PC-3 (cell line): ENCODE measurements at regions not wholly inside any gene's neighbourhood (a gene's known extent, or its start where the extent isn't known, plus 50 kb on each side); places are given as distances from the start of the nearest gene placed in this dataset.
"Not testable (repeated sequence)": the region's sequence is repeated elsewhere in the genome, so short reads cannot be mapped to it uniquely, and the experiment has no call there.

Experiments used
- ATAC-seq: fragments of 200-7000 bp; cut with Tn5 transposase; 2 replicates; pipeline ENCODE4 v1.9.1; 2020; ENCODE audit warnings: mild to moderate bottlenecking, moderate library complexity
- BruUV-seq: library from RNA; stranded (reverse); fragments of 400-500 nt; replicated peaks from 2 replicates; lab custom pipeline; 2021; lab: Mats Ljungman, UMichigan
- CTCF ChIA-PET: fragments of 300-600 bp; sonication (Branson Sonifier 250); formaldehyde crosslinking; loops from one replicate; lab custom pipeline; 2022; ENCODE audit warnings: antibody characterized with exemption; lab: Charles Lee
- POLR2A ChIA-PET: fragments of 300-600 bp; sonication (Branson Sonifier 250); formaldehyde crosslinking; loops from one replicate; lab custom pipeline; 2022; ENCODE audit warnings: antibody characterized with exemption; ENCODE audit not compliant: unreplicated experiment; lab: Charles Lee
- DNase-seq: peaks from one replicate; pipeline ENCODE4 v3.0.0-alpha.2; 2015
- H2AFZ ChIP-seq: fragments of 300-600 bp; sonication (generic); 2 replicates; pipeline ENCODE4 v1.6.0; 2016; ENCODE audit warnings: antibody characterized with exemption, low read length
- H3F3A ChIP-seq: fragments of 300-600 bp; sonication (generic); one replicate; pipeline ENCODE4 v1.6.0; 2017; ENCODE audit warnings: antibody characterized with exemption, low read length, control low read depth, mild to moderate bottlenecking; ENCODE audit not compliant: unreplicated experiment
- H3K27ac ChIP-seq: fragments of 300-600 bp; sonication (generic); 2 replicates; pipeline ENCODE4 v1.5.1; 2016; ENCODE audit warnings: mild to moderate bottlenecking, low read length
- H3K27me3 ChIP-seq: fragments of 300-600 bp; sonication (generic); 2 replicates; pipeline ENCODE4 v1.6.1; 2016; ENCODE audit warnings: low read length, mixed read lengths
- H3K36me3 ChIP-seq: fragments of 300-600 bp; sonication (generic); 2 replicates; pipeline ENCODE4 v1.6.1; 2016; ENCODE audit warnings: low read depth, mixed run types, low read length, mixed read lengths
- H3K4me1 ChIP-seq: fragments of 300-600 bp; sonication (generic); 2 replicates; pipeline ENCODE4 v1.5.1; 2016; ENCODE audit warnings: low read length; ENCODE audit not compliant: insufficient read depth
- H3K4me2 ChIP-seq: fragments of 300-600 bp; sonication (generic); 2 replicates; pipeline ENCODE4 v1.6.0; 2016; ENCODE audit warnings: low read length
- H3K4me3 ChIP-seq: fragments of 300-600 bp; sonication (generic); 2 replicates; pipeline ENCODE4 v1.5.1; 2016; ENCODE audit warnings: mild to moderate bottlenecking, low read length, mixed read lengths
- H3K79me2 ChIP-seq: fragments of 300-600 bp; sonication (generic); 2 replicates; pipeline ENCODE4 v1.6.1; 2017; ENCODE audit warnings: low read length, mixed read lengths
- H3K9ac ChIP-seq: fragments of 300-600 bp; sonication (generic); 2 replicates; pipeline ENCODE4 v1.6.0; 2016; ENCODE audit warnings: mild to moderate bottlenecking, low read length
- H3K9me2 ChIP-seq: fragments of 300-600 bp; sonication (generic); replicated peaks from 2 replicates; pipeline ENCODE4 v1.6.1; 2016; ENCODE audit warnings: mixed run types, low read length, mixed read lengths
- H3K9me3 ChIP-seq: fragments of 300-600 bp; sonication (generic); 2 replicates; pipeline ENCODE4 v1.6.1; 2016; ENCODE audit warnings: low read length, mixed read lengths
- H4K20me1 ChIP-seq: fragments of 300-600 bp; sonication (generic); 2 replicates; pipeline ENCODE4 v1.6.1; 2016; ENCODE audit warnings: low read length, mixed read lengths
- EZH2 ChIP-seq: fragments of 300-600 bp; sonication (generic); IDR thresholded peaks from one replicate; pipeline ENCODE4 v1.6.1; 2017; ENCODE audit warnings: antibody characterized with exemption, mild to moderate bottlenecking, low read length; ENCODE audit not compliant: unreplicated experiment
- EZH2phosphoT487 ChIP-seq: fragments of 300-600 bp; sonication (generic); IDR thresholded peaks from 2 replicates; pipeline ENCODE4 v1.6.1; 2018; ENCODE audit warnings: mild to moderate bottlenecking, antibody characterized with exemption, low read length, borderline replicate concordance
- intact Hi-C: fragments of 100-400 bp; cut with micrococcal nuclease; formaldehyde crosslinking; loops from 2 replicates; pipeline ENCODE4 v1.9.0; 2023
- TF ChIP-seq, protein P1 (sequence below): fragments of 300-600 bp; sonication (generic); conservative IDR thresholded peaks from 2 replicates; pipeline ENCODE4 v1.5.1; 2017; ENCODE audit warnings: antibody characterized with exemption, low read depth, mild to moderate bottlenecking, low read length

DNA sequence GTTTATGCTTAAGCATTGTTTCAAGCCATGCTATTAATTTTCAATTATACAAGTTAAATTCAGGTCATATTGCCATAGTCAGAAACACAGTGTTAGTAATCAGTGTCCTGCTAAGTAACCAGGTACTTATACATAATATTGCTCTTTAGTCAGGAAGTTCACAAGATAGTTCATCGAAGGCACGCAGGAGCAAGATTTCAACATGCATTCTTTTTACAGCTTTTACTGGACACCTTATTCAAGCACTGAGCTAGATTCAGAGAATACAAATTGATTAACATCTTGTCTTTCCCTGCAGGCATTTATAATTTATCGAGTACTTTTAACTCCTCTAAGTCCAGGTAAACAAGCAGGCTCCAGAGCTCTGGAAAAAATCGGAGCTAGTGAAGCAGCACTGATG is 202.3 kb upstream of the BRINP3 start:
- ATAC-seq (no peak), DNase-seq (no peak)
- Histone ChIP-seq H3K4me2 (no peak overlapping the region), H4K20me1 (no peaks in the 10 kb centered on the region), H3K4me1 (peaks cover 10% of the 10 kb centered on the region), H2AFZ (no peak overlapping the region), H3K79me2 (no peaks in the 10 kb centered on the region), H3K9ac (no peak overlapping the region), H3K36me3 (no peaks in the 10 kb centered on the region), H3K27me3 (0 out of 2 replicates have a peak, but pooled peaks cover 5% of the 10 kb centered on the region), H3K4me3 (no peak overlapping the region), H3F3A (no peaks in the 10 kb centered on the region), H3K27ac (no peak overlapping the region), H3K9me3 (no peaks in the 10 kb centered on the region), H3K9me2 (no peaks in the 10 kb centered on the region)
- ChIA-PET CTCF (no interaction called here), POLR2A (interaction anchor here (0.7 kb wide), 1 partner anchor 16 kb away, joined by 3 read pairs; no protein-coding TSS in a partner anchor)
- intact Hi-C loops, result loop anchor here (1.0 kb wide), 1 partner anchor 344 kb away; no protein-coding TSS in a partner anchor
- BruUV-seq, result TSS peak; percentile 52
- no peak for TF ChIP-seq EZH2
- TF ChIP-seq, protein P1, sequence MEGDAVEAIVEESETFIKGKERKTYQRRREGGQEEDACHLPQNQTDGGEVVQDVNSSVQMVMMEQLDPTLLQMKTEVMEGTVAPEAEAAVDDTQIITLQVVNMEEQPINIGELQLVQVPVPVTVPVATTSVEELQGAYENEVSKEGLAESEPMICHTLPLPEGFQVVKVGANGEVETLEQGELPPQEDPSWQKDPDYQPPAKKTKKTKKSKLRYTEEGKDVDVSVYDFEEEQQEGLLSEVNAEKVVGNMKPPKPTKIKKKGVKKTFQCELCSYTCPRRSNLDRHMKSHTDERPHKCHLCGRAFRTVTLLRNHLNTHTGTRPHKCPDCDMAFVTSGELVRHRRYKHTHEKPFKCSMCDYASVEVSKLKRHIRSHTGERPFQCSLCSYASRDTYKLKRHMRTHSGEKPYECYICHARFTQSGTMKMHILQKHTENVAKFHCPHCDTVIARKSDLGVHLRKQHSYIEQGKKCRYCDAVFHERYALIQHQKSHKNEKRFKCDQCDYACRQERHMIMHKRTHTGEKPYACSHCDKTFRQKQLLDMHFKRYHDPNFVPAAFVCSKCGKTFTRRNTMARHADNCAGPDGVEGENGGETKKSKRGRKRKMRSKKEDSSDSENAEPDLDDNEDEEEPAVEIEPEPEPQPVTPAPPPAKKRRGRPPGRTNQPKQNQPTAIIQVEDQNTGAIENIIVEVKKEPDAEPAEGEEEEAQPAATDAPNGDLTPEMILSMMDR, result no peak
- no peak for TF ChIP-seq EZH2phosphoT487

GRCh38 chr1:190685676-190686075 is 208.0 kb upstream of the BRINP3 start:
- H3K9ac ChIP-seq, result no peak overlapping the region
- no peak overlapping the region for H3K4me2 ChIP-seq
- no peaks in the 10 kb centered on the region for H3K9me2 ChIP-seq
- H3K27me3 ChIP-seq, result 0 out of 2 replicates have a peak, but pooled peaks cover 5% of the 10 kb centered on the region
- H3K79me2 ChIP-seq, result no peaks in the 10 kb centered on the region
- no peaks in the 10 kb centered on the region for H3K36me3 ChIP-seq
- DNase-seq, result no peak
- H4K20me1 ChIP-seq, result no peaks in the 10 kb centered on the region
- TF ChIP-seq EZH2phosphoT487 (no peak), EZH2 (no peak)
- TF ChIP-seq, protein P1, result no peak
- no peaks in the 10 kb centered on the region for H3K4me1 ChIP-seq
- H3K4me3 ChIP-seq, result no peak overlapping the region
- H2AFZ ChIP-seq, result no peak overlapping the region
- CTCF ChIA-PET, result no interaction called here
- POLR2A ChIA-PET, result no interaction called here
- H3F3A ChIP-seq, result no peaks in the 10 kb centered on the region
- intact Hi-C loops, result no loop called here
- ATAC-seq, result no peak
- no TSS peak for BruUV-seq
- no peaks in the 10 kb centered on the region for H3K9me3 ChIP-seq
- H3K27ac ChIP-seq, result no peak overlapping the region

GRCh38 chr1:190688096-190688495 is 210.4 kb upstream of the BRINP3 start:
- Histone ChIP-seq H3K27me3 (no peaks in the 10 kb centered on the region), H3K9me2 (no peaks in the 10 kb centered on the region), H3K4me3 (no peak overlapping the region), H3K9me3 (no peaks in the 10 kb centered on the region), H3K9ac (no peak overlapping the region), H3K79me2 (no peaks in the 10 kb centered on the region), H4K20me1 (no peaks in the 10 kb centered on the region), H2AFZ (no peak overlapping the region), H3K36me3 (no peaks in the 10 kb centered on the region), H3K27ac (no peak overlapping the region), H3K4me1 (no peaks in the 10 kb centered on the region), H3F3A (no peaks in the 10 kb centered on the region), H3K4me2 (no peak overlapping the region)
- ChIA-PET POLR2A (no interaction called here), CTCF (no interaction called here)
- DNase-seq (no peak), ATAC-seq (no peak)
- no peak for TF ChIP-seq EZH2phosphoT487
- BruUV-seq, result no TSS peak
- intact Hi-C loops, result no loop called here

DNA sequence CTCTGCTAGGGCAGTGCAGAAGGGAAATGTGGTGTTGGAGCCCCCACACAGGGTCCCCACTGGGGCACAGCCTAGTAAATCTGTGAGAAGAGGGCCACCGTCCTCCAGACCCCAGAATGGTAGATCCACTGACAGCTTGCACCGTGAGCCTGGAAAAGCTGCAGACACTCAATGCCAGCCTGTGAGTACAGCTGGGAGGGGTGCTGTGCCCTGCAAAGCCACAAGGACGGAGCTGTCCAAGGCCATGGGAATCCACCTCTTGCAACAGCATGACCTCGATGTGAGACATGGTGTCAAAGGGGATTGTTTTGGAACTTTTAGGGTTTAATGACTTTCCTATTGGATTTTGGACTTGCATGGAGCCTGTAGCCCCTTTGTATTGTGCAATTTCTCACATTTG is 220.8 kb upstream of the BRINP3 start:
- CTCF ChIA-PET, H2AFZ ChIP-seq, intact Hi-C loops, H3K4me2 ChIP-seq, BruUV-seq, ATAC-seq, H3K4me1 ChIP-seq, DNase-seq, H3K36me3 ChIP-seq, H3F3A ChIP-seq, H3K9me2 ChIP-seq, H3K79me2 ChIP-seq, H3K9ac ChIP-seq, H3K4me3 ChIP-seq, H4K20me1 ChIP-seq, H3K9me3 ChIP-seq, POLR2A ChIA-PET, H3K27ac ChIP-seq: not testable (repeated sequence)
- peaks cover 17% of the 10 kb centered on the region; the same call in 1 of the 2 replicates for H3K27me3 ChIP-seq
